Muscle of back (tissue), 3 donors: ENCODE measurements at regions not wholly inside any gene's neighbourhood (a gene's known extent, or its start where the extent isn't known, plus 50 kb on each side); places are given as distances from the start of the nearest gene placed in this dataset.
"Not testable (repeated sequence)": the region's sequence is repeated elsewhere in the genome, so short reads cannot be mapped to it uniquely, and the experiment has no call there.

Source experiments
- DNase-seq, 3 donors: peaks; one replicate each; pipeline versions ENCODE4 v3.0.0 to v3.0.0-alpha.2; 2013

- peak in 1 of 3 donors; percentile 48 for DNase-seq
These were observed 99.8 kb downstream of the PSMG1 start for GRCh38 chr21:39083377-39084008.

GRCh38 chr21:39082656-39083376 lies 100.4 kb downstream of the PSMG1 start:
- no peak for DNase-seq

- DNase-seq: no peak
These were observed 102.9 kb downstream of the PSMG1 start for GRCh38 chr21:39080366-39080765.

GRCh38 chr21:39079617-39080016 lies 103.6 kb downstream of the PSMG1 start:
- peak in 2 of 3 donors; percentile 29 to 49 for DNase-seq

- DNase-seq: no peak
These were observed 104.8 kb downstream of the PSMG1 start for GRCh38 chr21:39078322-39079065.

GRCh38 chr21:39077876-39078275 lies 105.4 kb downstream of the PSMG1 start:
- DNase-seq: no peak

- DNase-seq: no peak
These were observed 108.7 kb downstream of the PSMG1 start for GRCh38 chr21:39074508-39074907.

- DNase-seq: peak in 2 of 3 donors; percentile 36 to 62
These were observed 109.5 kb downstream of the PSMG1 start for GRCh38 chr21:39073717-39074116.

- peak in 2 of 3 donors; percentile 33 to 50 for DNase-seq
These were observed 110.2 kb downstream of the PSMG1 start for GRCh38 chr21:39073063-39073462.

- DNase-seq: no peak
These were observed 110.8 kb downstream of the PSMG1 start for GRCh38 chr21:39072468-39072867.

- DNase-seq: peak in 1 of 3 donors; percentile 40
These were observed 111.5 kb downstream of the PSMG1 start for GRCh38 chr21:39071623-39072214.

- not testable (repeated sequence) for DNase-seq
These were observed 113.4 kb downstream of the PSMG1 start for GRCh38 chr21:39069856-39070255.

- peak in 2 of 3 donors; percentile 34 to 73 for DNase-seq
These were observed 116.1 kb downstream of the PSMG1 start for GRCh38 chr21:39066829-39067780.

GRCh38 chr21:39065917-39066316 lies 117.3 kb downstream of the PSMG1 start:
- DNase-seq: no peak

GRCh38 chr21:39064325-39065012 lies 118.8 kb downstream of the PSMG1 start:
- DNase-seq: no peak

- DNase-seq: no peak
These were observed 119.7 kb downstream of the PSMG1 start for GRCh38 chr21:39063517-39063916.

- no peak for DNase-seq
These were observed 121.1 kb downstream of the PSMG1 start for GRCh38 chr21:39062196-39062595.

GRCh38 chr21:39061766-39062165 lies 121.5 kb downstream of the PSMG1 start:
- no peak for DNase-seq

GRCh38 chr21:39060485-39061083 lies 122.7 kb downstream of the PSMG1 start:
- no peak for DNase-seq

- no peak for DNase-seq
These were observed 126.1 kb downstream of the PSMG1 start for GRCh38 chr21:39057121-39057520.
